ENCODE measurements at regions not wholly inside any gene's neighbourhood (a gene's known extent, or its start where the extent isn't known, plus 50 kb on each side); places are given as distances from the start of the nearest gene placed in this dataset.

- no peak for DNase-seq
These were observed 542.1 kb downstream of the IRX1 start for GRCh38 chr5:4137781-4138180.

GRCh38 chr5:4142842-4143241 lies 547.2 kb downstream of the IRX1 start:
- no peak for DNase-seq

- DNase-seq = no peak
These were observed 548.9 kb downstream of the IRX1 start for GRCh38 chr5:4144411-4145007.

- no peak for DNase-seq
These were observed 549.9 kb downstream of the IRX1 start for GRCh38 chr5:4145511-4145910.

- DNase-seq = no peak
These were observed 552.4 kb downstream of the IRX1 start for GRCh38 chr5:4148009-4148408.

- DNase-seq = no peak
These were observed 554.4 kb downstream of the IRX1 start for GRCh38 chr5:4150067-4150466.

- DNase-seq = no peak
These were observed 560.5 kb downstream of the IRX1 start for GRCh38 chr5:4156153-4156552.

GRCh38 chr5:4156889-4157288 lies 561.3 kb downstream of the IRX1 start:
- DNase-seq = no peak

- no peak for DNase-seq
These were observed 563.3 kb downstream of the IRX1 start for GRCh38 chr5:4158750-4159447.

GRCh38 chr5:4159681-4160080 lies 564.0 kb downstream of the IRX1 start:
- no peak for DNase-seq

- DNase-seq = no peak
These were observed 568.5 kb downstream of the IRX1 start for GRCh38 chr5:4164167-4164566.

GRCh38 chr5:4180703-4181102 lies 585.1 kb downstream of the IRX1 start:
- DNase-seq = no peak

- no peak for DNase-seq
These were observed 586.5 kb downstream of the IRX1 start for GRCh38 chr5:4182144-4182543.

- DNase-seq = no peak
These were observed 589.5 kb downstream of the IRX1 start for GRCh38 chr5:4185127-4185526.

GRCh38 chr5:4188704-4189103 lies 593.1 kb downstream of the IRX1 start:
- no peak for DNase-seq

GRCh38 chr5:4189317-4189716 lies 593.7 kb downstream of the IRX1 start:
- no peak for DNase-seq

GRCh38 chr5:4191041-4191440 lies 595.4 kb downstream of the IRX1 start:
- DNase-seq = no peak

GRCh38 chr5:4191703-4192102 lies 596.1 kb downstream of the IRX1 start:
- DNase-seq = no peak

GRCh38 chr5:4192111-4192510 lies 596.5 kb downstream of the IRX1 start:
- no peak for DNase-seq

GRCh38 chr5:4196744-4197143 lies 601.1 kb downstream of the IRX1 start:
- no peak for DNase-seq

- DNase-seq = no peak
These were observed 601.5 kb downstream of the IRX1 start for GRCh38 chr5:4197151-4197550.

GRCh38 chr5:4198461-4198860 lies 602.8 kb downstream of the IRX1 start:
- no peak for DNase-seq

GRCh38 chr5:4199049-4199841 lies 603.6 kb downstream of the IRX1 start:
- DNase-seq = no peak

GRCh38 chr5:4203146-4203545 lies 607.5 kb downstream of the IRX1 start:
- no peak for DNase-seq
